HCT116 (cell line): ENCODE measurements at regions not wholly inside any gene's neighbourhood (a gene's known extent, or its start where the extent isn't known, plus 50 kb on each side); places are given as distances from the start of the nearest gene placed in this dataset.

Experiments used
- ATAC-seq: fragments of 200-7000 bp; cut with Tn5 transposase; 2 replicates; pipeline ENCODE4 v1.9.1; 2020; ENCODE audit warnings: mild to moderate bottlenecking, moderate library complexity
- BruUV-seq: library from RNA; stranded (reverse); fragments of 400-500 nt; replicated peaks from 2 replicates; lab custom pipeline; 2021; lab: Mats Ljungman, UMichigan
- CTCF ChIA-PET: fragments of 300-600 bp; sonication (Branson Sonifier 250); formaldehyde crosslinking; loops from one replicate; lab custom pipeline; 2021; ENCODE audit warnings: antibody characterized with exemption; lab: Charles Lee
- POLR2A ChIA-PET: fragments of 300-600, 350-600 bp; sonication (Branson Sonifier 250); formaldehyde crosslinking; loops from one replicate; lab custom pipeline; 2021; ENCODE audit warnings: antibody characterized with exemption; lab: Charles Lee
- RAD21 ChIA-PET, 2 experiments: fragments of 300-600 bp; sonication (Branson Sonifier 250); formaldehyde crosslinking; loops; one replicate each; lab custom pipeline; 2023; ENCODE audit warnings: low total read pairs in 2 of 2; ENCODE audit not compliant: uncharacterized antibody in 2 of 2, unreplicated experiment in 2 of 2, low non-redundant PET in 1 of 2; lab: Charles Lee
- DNase-seq: peaks from one replicate; pipeline ENCODE4 v3.0.0-alpha.2; 2010; ENCODE audit warnings: low read depth, low spot score
- H2AFZ ChIP-seq: fragments of 200-600 bp; shearing (Covaris generic), sonication (generic); 2 replicates; pipeline ENCODE4 v1.6.1; 2017; ENCODE audit warnings: low read depth, mixed run types, mixed read lengths, antibody characterized with exemption, low read length; ENCODE audit not compliant: poor library complexity, severe bottlenecking
- H3K27ac ChIP-seq: 2 replicates; pipeline ENCODE4 v1.5.1; 2012; ENCODE audit warnings: low read depth, low read length
- H3K27me3 ChIP-seq: fragments of 200-600 bp; sonication (generic); 2 replicates; pipeline ENCODE4 v1.6.1; 2016; ENCODE audit warnings: mixed run types, low read length, mixed read lengths; ENCODE audit not compliant: insufficient read depth
- H3K36me3 ChIP-seq, 2 experiments: fragments of 200-500 bp in 1 of 2; fragments of 200-600 bp in 1 of 2; sonication (Bioruptor generic) in 1 of 2; sonication (generic) in 1 of 2; 2 replicates each; pipeline versions ENCODE4 v1.5.1 to v1.6.1; 2014 to 2016; ENCODE audit warnings: low read length in 2 of 2, inconsistent platforms in 1 of 2, mixed read lengths in 1 of 2, mixed run types in 1 of 2; ENCODE audit not compliant: insufficient read depth in 2 of 2, control insufficient read depth in 1 of 2
- H3K4me1 ChIP-seq, 2 experiments: fragments of 200-600 bp in 1 of 2; sonication (generic) in 1 of 2; 2 replicates each; pipeline versions ENCODE4 v1.5.1 to v1.6.1; 2012 to 2017; ENCODE audit warnings: low read length in 2 of 2, inconsistent platforms in 1 of 2, mild to moderate bottlenecking in 1 of 2, mixed read lengths in 1 of 2, mixed run types in 1 of 2, moderate library complexity in 1 of 2; ENCODE audit not compliant: insufficient read depth in 2 of 2, control insufficient read depth in 1 of 2
- H3K4me2 ChIP-seq: fragments of 200-600 bp; sonication (generic); 2 replicates; pipeline ENCODE4 v1.6.1; 2017; ENCODE audit warnings: mixed run types, low read length, mixed read lengths
- H3K4me3 ChIP-seq, 2 experiments: fragments of 200-600 bp in 1 of 2; sonication (generic) in 1 of 2; replicated peaks in 1 of 2; 2 replicates each; pipeline ENCODE4 v1.5.1; 2011 to 2016; ENCODE audit warnings: low read length in 2 of 2, control low read depth in 1 of 2, low read depth in 1 of 2, mild to moderate bottlenecking in 1 of 2, mixed read lengths in 1 of 2, mixed run types in 1 of 2
- H3K79me2 ChIP-seq: fragments of 200-600 bp; sonication (generic); 2 replicates; pipeline ENCODE4 v1.6.1; 2017; ENCODE audit warnings: mild to moderate bottlenecking, mixed run types, low read length, moderate library complexity, mixed read lengths; ENCODE audit not compliant: insufficient read depth
- H3K9ac ChIP-seq: fragments of 200-600 bp; sonication (generic); 2 replicates; pipeline ENCODE4 v1.6.1; 2016; ENCODE audit warnings: low read length, mixed read lengths
- H3K9me2 ChIP-seq: fragments of 200-600 bp; sonication (generic), shearing (Covaris generic); 2 replicates; pipeline ENCODE4 v1.6.1; 2017; ENCODE audit warnings: mixed run types, mild to moderate bottlenecking, moderate library complexity; ENCODE audit not compliant: insufficient read depth
- H3K9me3 ChIP-seq, 2 experiments: fragments of 200-500 bp in 1 of 2; fragments of 200-600 bp in 1 of 2; sonication (Bioruptor generic) in 1 of 2; sonication (generic) in 1 of 2; 2 replicates each; pipeline ENCODE4 v1.6.1; 2014 to 2017; ENCODE audit warnings: low read length in 2 of 2, mixed read lengths in 2 of 2, inconsistent platforms in 1 of 2, low read depth in 1 of 2, mild to moderate bottlenecking in 1 of 2, mixed run types in 1 of 2, moderate library complexity in 1 of 2; ENCODE audit not compliant: control insufficient read depth in 1 of 2, insufficient read depth in 1 of 2
- H4K20me1 ChIP-seq: fragments of 200-600 bp; sonication (generic), shearing (Covaris generic); 2 replicates; pipeline ENCODE4 v1.6.1; 2017; ENCODE audit warnings: mixed run types, mild to moderate bottlenecking, moderate library complexity; ENCODE audit not compliant: insufficient read depth
- ATF3 ChIP-seq: IDR thresholded peaks from 2 replicates; pipeline ENCODE4 v1.6.1; 2012
- CBX3 ChIP-seq: IDR thresholded peaks from 2 replicates; pipeline ENCODE4 v1.6.1; 2012; ENCODE audit warnings: low read depth
- POLR2A ChIP-seq: IDR thresholded peaks from 2 replicates; pipeline ENCODE4 v1.7.0; 2011; ENCODE audit warnings: borderline replicate concordance; ENCODE audit not compliant: insufficient read depth, insufficient read length; ENCODE audit errors: extremely low read depth
- RAD21 ChIP-seq: IDR thresholded peaks from 2 replicates; pipeline ENCODE4 v1.6.1; 2012; ENCODE audit warnings: low read depth, mild to moderate bottlenecking
- SP1 ChIP-seq: IDR thresholded peaks from 2 replicates; pipeline ENCODE4 v1.6.1; 2012; ENCODE audit warnings: low read depth
- ZFX ChIP-seq: fragments of 450-650 bp; IDR thresholded peaks from 2 replicates; pipeline ENCODE4 v1.6.1; 2017
- ZNF274 ChIP-seq: fragments of 200-500 bp; sonication (Bioruptor generic); IDR thresholded peaks from 2 replicates; pipeline ENCODE4 v1.6.1; 2014; ENCODE audit warnings: mild to moderate bottlenecking, low read depth, low read length, inconsistent platforms
- intact Hi-C: fragments of 100-400 bp; cut with micrococcal nuclease; formaldehyde crosslinking; loops from 2 replicates; pipeline ENCODE4 v1.10.0; 2022
- TF ChIP-seq, protein P1 (sequence below): IDR thresholded peaks from 2 replicates; pipeline ENCODE4 v1.6.1; 2012
- TF ChIP-seq, protein P2 (sequence below), 3 experiments: fragments of 200-600 bp in 1 of 3; sonication (generic) in 1 of 3; IDR thresholded peaks in 2 of 3; conservative IDR thresholded peaks in 1 of 3; 2 replicates each; pipeline ENCODE4 v1.5.1; 2012 to 2017; ENCODE audit warnings: low read depth in 2 of 3, low read length in 2 of 3, antibody characterized with exemption in 1 of 3, borderline replicate concordance in 1 of 3, control low read depth in 1 of 3, mild to moderate bottlenecking in 1 of 3, mixed read lengths in 1 of 3, mixed run types in 1 of 3, moderate library complexity in 1 of 3; ENCODE audit not compliant: insufficient read depth in 1 of 3

- H3K36me3 ChIP-seq, result no peaks in the 10 kb centered on the region
- intact Hi-C loops, result no loop called here
- no peak for DNase-seq
- BruUV-seq, result no TSS peak
- no peaks in the 10 kb centered on the region for H3K79me2 ChIP-seq
- ChIA-PET RAD21 (no interaction called here), POLR2A (no interaction called here), CTCF (interaction anchor here (0.6 kb wide), 1 partner anchor 142 kb away, joined by 3 read pairs; no protein-coding TSS in a partner anchor)
- no peaks in the 10 kb centered on the region for H3K9me2 ChIP-seq
- peaks cover 5 to 7% of the 10 kb centered on the region in 2 experiments; a peak in 2 of 4 replicates for H3K9me3 ChIP-seq
- H3K4me3 ChIP-seq, result no peak overlapping the region
- peaks cover 0 to under 1% of the 10 kb centered on the region in 2 experiments; a peak in 1 of 4 replicates for H3K4me1 ChIP-seq
- H2AFZ ChIP-seq, result no peak overlapping the region
- H4K20me1 ChIP-seq, result no peaks in the 10 kb centered on the region
- H3K4me2 ChIP-seq, result no peak overlapping the region
- H3K27me3 ChIP-seq, result no peaks in the 10 kb centered on the region
- ATAC-seq, result no peak
- no peak for TF ChIP-seq POLR2A
- no peak for TF ChIP-seq ATF3
- TF ChIP-seq, protein P1, sequence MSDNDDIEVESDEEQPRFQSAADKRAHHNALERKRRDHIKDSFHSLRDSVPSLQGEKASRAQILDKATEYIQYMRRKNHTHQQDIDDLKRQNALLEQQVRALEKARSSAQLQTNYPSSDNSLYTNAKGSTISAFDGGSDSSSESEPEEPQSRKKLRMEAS, result no peak
- TF ChIP-seq ZFX, result no peak
- TF ChIP-seq SP1, result no peak
- no peak for TF ChIP-seq RAD21
- TF ChIP-seq, protein P2, sequence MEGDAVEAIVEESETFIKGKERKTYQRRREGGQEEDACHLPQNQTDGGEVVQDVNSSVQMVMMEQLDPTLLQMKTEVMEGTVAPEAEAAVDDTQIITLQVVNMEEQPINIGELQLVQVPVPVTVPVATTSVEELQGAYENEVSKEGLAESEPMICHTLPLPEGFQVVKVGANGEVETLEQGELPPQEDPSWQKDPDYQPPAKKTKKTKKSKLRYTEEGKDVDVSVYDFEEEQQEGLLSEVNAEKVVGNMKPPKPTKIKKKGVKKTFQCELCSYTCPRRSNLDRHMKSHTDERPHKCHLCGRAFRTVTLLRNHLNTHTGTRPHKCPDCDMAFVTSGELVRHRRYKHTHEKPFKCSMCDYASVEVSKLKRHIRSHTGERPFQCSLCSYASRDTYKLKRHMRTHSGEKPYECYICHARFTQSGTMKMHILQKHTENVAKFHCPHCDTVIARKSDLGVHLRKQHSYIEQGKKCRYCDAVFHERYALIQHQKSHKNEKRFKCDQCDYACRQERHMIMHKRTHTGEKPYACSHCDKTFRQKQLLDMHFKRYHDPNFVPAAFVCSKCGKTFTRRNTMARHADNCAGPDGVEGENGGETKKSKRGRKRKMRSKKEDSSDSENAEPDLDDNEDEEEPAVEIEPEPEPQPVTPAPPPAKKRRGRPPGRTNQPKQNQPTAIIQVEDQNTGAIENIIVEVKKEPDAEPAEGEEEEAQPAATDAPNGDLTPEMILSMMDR (IDR thresholded peaks at IDR 0.05 in 2 of 3, conservative IDR thresholded peaks at IDR 0.05 in 1 of 3; ENCODE audit: borderline replicate concordance in 1 of 3, insufficient read depth in 1 of 3, low read depth in 2 of 3, low read length in 2 of 3), result no peak
- no peak for TF ChIP-seq CBX3
- no peak for TF ChIP-seq ZNF274
- H3K9ac ChIP-seq, result no peak overlapping the region
- no peak overlapping the region for H3K27ac ChIP-seq
Measured at GRCh38 chr6:169094552-169094950, 159.1 kb downstream of the THBS2 start.
